ENCODE measurements at regions not wholly inside any gene's neighbourhood (a gene's known extent, or its start where the extent isn't known, plus 50 kb on each side); places are given as distances from the start of the nearest gene placed in this dataset.

GRCh38 chr1:8109216-8109615 lies 83.1 kb upstream of the ERRFI1 start:
- H3K27ac ChIP-seq = no peak overlapping the region
- ATAC-seq (no peak), DNase-seq (no peak)
- peaks cover 5% of the 10 kb centered on the region for H3K4me1 ChIP-seq
- H3K36me3 ChIP-seq = no peaks in the 10 kb centered on the region
- no peaks in the 10 kb centered on the region for H3K9me3 ChIP-seq
- no peak overlapping the region for H3K4me3 ChIP-seq
- intact Hi-C loops (cut with DNase I) = no loop called here
- no peak for TF ChIP-seq CTCF (IDR thresholded peaks at IDR 0.05)
- no peaks in the 10 kb centered on the region for H3K27me3 ChIP-seq

GRCh38 chr1:8107897-8108296 lies 81.8 kb upstream of the ERRFI1 start:
- Histone ChIP-seq H3K9me3 (no peaks in the 10 kb centered on the region), H3K36me3 (no peaks in the 10 kb centered on the region), H3K4me1 (peaks cover 1% of the 10 kb centered on the region), H3K27me3 (no peaks in the 10 kb centered on the region), H3K4me3 (no peak overlapping the region), H3K27ac (no peak overlapping the region)
- intact Hi-C loops (cut with DNase I) = no loop called here
- TF ChIP-seq CTCF (IDR thresholded peaks at IDR 0.05) = no peak
- ATAC-seq (no peak), DNase-seq (no peak)

- no peak for TF ChIP-seq CTCF (IDR thresholded peaks at IDR 0.05)
- peak overlapping the region; percentile 18 for H3K27ac ChIP-seq
- H3K36me3 ChIP-seq = no peaks in the 10 kb centered on the region
- ATAC-seq (peak; percentile 90), DNase-seq (no peak)
- no peaks in the 10 kb centered on the region for H3K27me3 ChIP-seq
- H3K9me3 ChIP-seq = no peaks in the 10 kb centered on the region
- no peaks in the 10 kb centered on the region for H3K4me1 ChIP-seq
- H3K4me3 ChIP-seq = no peak overlapping the region
- intact Hi-C loops (cut with DNase I) = no loop called here
Measured at GRCh38 chr1:8104278-8105236, 78.4 kb upstream of the ERRFI1 start.

- no peak for TF ChIP-seq CTCF (IDR thresholded peaks at IDR 0.05)
- intact Hi-C loops (cut with DNase I) = no loop called here
Measured at GRCh38 chr1:8097908-8098307, 71.8 kb upstream of the ERRFI1 start.

GRCh38 chr1:8097077-8097799 lies 71.1 kb upstream of the ERRFI1 start:
- Histone ChIP-seq H3K9me3 (no peaks in the 10 kb centered on the region), H3K27me3 (no peaks in the 10 kb centered on the region), H3K4me3 (no peak overlapping the region), H3K27ac (peak overlapping the region; percentile 72), H3K36me3 (no peaks in the 10 kb centered on the region), H3K4me1 (peaks cover 30% of the 10 kb centered on the region)
- peak; percentile 88 for ATAC-seq
- no peak for DNase-seq
- intact Hi-C loops (cut with DNase I) = no loop called here
- TF ChIP-seq CTCF (IDR thresholded peaks at IDR 0.05) = no peak

More at GRCh38 chr1:8097908-8098307, 71.8 kb upstream of the ERRFI1 start:
- H3K9me3 ChIP-seq = no peaks in the 10 kb centered on the region
- peaks cover 30% of the 10 kb centered on the region for H3K4me1 ChIP-seq
- DNase-seq (no peak), ATAC-seq (no peak)
- no peak overlapping the region for H3K4me3 ChIP-seq
- no peaks in the 10 kb centered on the region for H3K36me3 ChIP-seq
- no peaks in the 10 kb centered on the region for H3K27me3 ChIP-seq
- H3K27ac ChIP-seq = peak overlapping the region; percentile 72
